ENCODE measurements at regions not wholly inside any gene's neighbourhood (a gene's known extent, or its start where the extent isn't known, plus 50 kb on each side); places are given as distances from the start of the nearest gene placed in this dataset.

GRCh38 chr4:116588783-116589182 is 496.6 kb downstream of the TRAM1L1 start:
- Histone ChIP-seq H3K27ac (no peak overlapping the region), H3K4me1 (no peaks in the 10 kb centered on the region), H3K27me3 (no peaks in the 10 kb centered on the region), H3K4me3 (no peak overlapping the region), H3K36me3 (replicated peaks in 1 of 2; ENCODE audit: insufficient read depth in 1 of 2, low read depth in 2 of 2) (no peaks in the 10 kb centered on the region), H3K9me3 (no peaks in the 10 kb centered on the region)
- DNase-seq, result no peak
- TF ChIP-seq POLR2A (IDR thresholded peaks at IDR 0.05) (no peak), CTCF (IDR thresholded peaks at IDR 0.05) (no peak)
- intact Hi-C loops (cut with DNase I), result no loop called here
- no peak for ATAC-seq

- H3K27ac ChIP-seq, result no peak overlapping the region
- H3K9me3 ChIP-seq, result no peaks in the 10 kb centered on the region
- H3K4me3 ChIP-seq, result no peak overlapping the region
- no peaks in the 10 kb centered on the region for H3K4me1 ChIP-seq
- DNase-seq (no peak), ATAC-seq (no peak)
- no peaks in the 10 kb centered on the region for H3K36me3 ChIP-seq (replicated peaks in 1 of 2; ENCODE audit: insufficient read depth in 1 of 2, low read depth in 2 of 2)
- 10 to 12% methylated on average over 3 of the region's 3 CpGs for WGBS, 2 donors
- TF ChIP-seq CTCF (IDR thresholded peaks at IDR 0.05) (no peak), POLR2A (IDR thresholded peaks at IDR 0.05) (no peak)
- intact Hi-C loops (cut with DNase I), result no loop called here
- no peaks in the 10 kb centered on the region for H3K27me3 ChIP-seq
These were observed 500.1 kb downstream of the TRAM1L1 start for GRCh38 chr4:116585246-116585645.

- Histone ChIP-seq H3K4me3 (no peak overlapping the region), H3K27ac (no peak overlapping the region), H3K27me3 (no peaks in the 10 kb centered on the region), H3K36me3 (replicated peaks in 1 of 2; ENCODE audit: insufficient read depth in 1 of 2, low read depth in 2 of 2) (no peaks in the 10 kb centered on the region), H3K4me1 (no peaks in the 10 kb centered on the region), H3K9me3 (no peaks in the 10 kb centered on the region)
- ATAC-seq, result no peak
- no peak for DNase-seq
- intact Hi-C loops (cut with DNase I), result no loop called here
- no peak for TF ChIP-seq CTCF (IDR thresholded peaks at IDR 0.05)
- no peak for TF ChIP-seq POLR2A (IDR thresholded peaks at IDR 0.05)
- 69 to 94% methylated on average over 1 of the region's 1 CpG for WGBS, 2 donors
These were observed 508.1 kb downstream of the TRAM1L1 start for GRCh38 chr4:116577321-116577720.

- 40 to 71% methylated on average over 1 to 3 of the region's 3 CpGs for WGBS, 2 donors
- no peak for ATAC-seq
- Histone ChIP-seq H3K27me3 (no peaks in the 10 kb centered on the region), H3K36me3 (replicated peaks in 1 of 2; ENCODE audit: insufficient read depth in 1 of 2, low read depth in 2 of 2) (no peaks in the 10 kb centered on the region), H3K4me1 (no peaks in the 10 kb centered on the region), H3K4me3 (no peak overlapping the region), H3K27ac (no peak overlapping the region), H3K9me3 (no peaks in the 10 kb centered on the region)
- TF ChIP-seq CTCF (IDR thresholded peaks at IDR 0.05), result no peak
- TF ChIP-seq POLR2A (IDR thresholded peaks at IDR 0.05), result no peak
- DNase-seq, result no peak
- intact Hi-C loops (cut with DNase I), result no loop called here
These were observed 511.8 kb downstream of the TRAM1L1 start for GRCh38 chr4:116573540-116573939.

- Histone ChIP-seq H3K27ac (no peak overlapping the region), H3K36me3 (replicated peaks in 1 of 2; ENCODE audit: insufficient read depth in 1 of 2, low read depth in 2 of 2) (no peaks in the 10 kb centered on the region), H3K4me3 (no peak overlapping the region), H3K4me1 (no peaks in the 10 kb centered on the region), H3K9me3 (no peaks in the 10 kb centered on the region), H3K27me3 (no peaks in the 10 kb centered on the region)
- no peak for ATAC-seq
- TF ChIP-seq CTCF (IDR thresholded peaks at IDR 0.05) (no peak), POLR2A (IDR thresholded peaks at IDR 0.05) (no peak)
- intact Hi-C loops (cut with DNase I), result no loop called here
- DNase-seq, result no peak
These were observed 523.6 kb downstream of the TRAM1L1 start for GRCh38 chr4:116561768-116562167.
